B cell (primary cell): ENCODE measurements at regions not wholly inside any gene's neighbourhood (a gene's known extent, or its start where the extent isn't known, plus 50 kb on each side); places are given as distances from the start of the nearest gene placed in this dataset.
A peak's percentile ranks its signal among the peaks of the same experiment; 100 is the strongest.

Source experiments
- ATAC-seq: fragments of 200-7000 bp; cut with Tn5 transposase; one replicate; pipeline ENCODE4 v1.10.0; 2021; ENCODE audit warnings: low read depth, mild to moderate bottlenecking, moderate number of reproducible peaks, moderate library complexity
- CTCF ChIA-PET: fragments of 350-600 bp; sonication (Branson Sonifier 250); formaldehyde crosslinking; loops from one replicate; lab custom pipeline; 2021; ENCODE audit warnings: antibody characterized with exemption, inconsistent platforms; lab: Charles Lee
- POLR2A ChIA-PET: fragments of 350-600 bp; sonication (Branson Sonifier 250); formaldehyde crosslinking; loops from one replicate; lab custom pipeline; 2021; ENCODE audit warnings: antibody characterized with exemption; lab: Charles Lee
- DNase-seq: peaks from one replicate; pipeline ENCODE4 v3.0.0; 2013
- H2AFZ ChIP-seq: 2 replicates; pipeline ENCODE4 v1.6.1; 2012; ENCODE audit warnings: mild to moderate bottlenecking, low read depth, low read length; ENCODE audit not compliant: insufficient read depth, poor library complexity, severe bottlenecking
- H3K27ac ChIP-seq, 2 donors: 1 replicate in 1 of 2; 2 replicates in 1 of 2; pipeline ENCODE4 v1.5.1; 2012 to 2013; ENCODE audit warnings: low read length in 2 of 2, mild to moderate bottlenecking in 2 of 2, moderate library complexity in 1 of 2
- H3K27me3 ChIP-seq, 4 experiments: fragments of 200-600 bp in 1 of 4; sonication (generic) in 1 of 4; replicated peaks in 1 of 4; 1 replicate in 2 of 4; 2 replicates in 2 of 4; pipeline versions ENCODE4 v1.6.1 to v1.7.0; 2013 to 2016; ENCODE audit warnings: low read length in 3 of 4, mild to moderate bottlenecking in 2 of 4, mixed read lengths in 1 of 4, moderate library complexity in 1 of 4; ENCODE audit not compliant: insufficient read depth in 4 of 4, control insufficient read depth in 3 of 4; ENCODE audit errors: control extremely low read depth in 1 of 4
- H3K36me3 ChIP-seq, 2 experiments: replicated peaks in 1 of 2; 1 replicate in 1 of 2; 2 replicates in 1 of 2; pipeline versions ENCODE4 v1.6.1 to v1.7.1; 2013; ENCODE audit warnings: low read length in 1 of 2; ENCODE audit not compliant: insufficient read depth in 2 of 2, control insufficient read depth in 1 of 2; ENCODE audit errors: control extremely low read depth in 1 of 2, extremely low read depth in 1 of 2
- H3K4me1 ChIP-seq, 2 donors: fragments of 200-600 bp in 1 of 2; sonication (generic) in 1 of 2; 1 replicate in 1 of 2; 2 replicates in 1 of 2; pipeline versions ENCODE4 v1.5.1 to v1.6.1; 2013 to 2017; ENCODE audit warnings: low read length in 2 of 2; ENCODE audit not compliant: control insufficient read depth in 2 of 2, insufficient read depth in 2 of 2
- H3K4me2 ChIP-seq: replicated peaks from 2 replicates; pipeline ENCODE3; 2012; ENCODE audit warnings: mild to moderate bottlenecking, low read depth, low read length; ENCODE audit not compliant: poor library complexity, severe bottlenecking
- H3K4me3 ChIP-seq, 5 experiments: fragments of 200-600 bp in 1 of 5; sonication (generic) in 1 of 5; 1 replicate in 3 of 5; 2 replicates in 2 of 5; pipeline versions ENCODE4 v1.5.1 to v1.7.0; 2011 to 2016; ENCODE audit warnings: low read length in 4 of 5, mild to moderate bottlenecking in 4 of 5, low read depth in 2 of 5, control low read depth in 1 of 5, moderate library complexity in 1 of 5; ENCODE audit not compliant: insufficient read depth in 1 of 5; ENCODE audit errors: control extremely low read depth in 1 of 5, extremely low read depth in 1 of 5
- H3K79me2 ChIP-seq: fragments of 200-600 bp; sonication (generic); one replicate; pipeline ENCODE4 v1.6.0; 2016; ENCODE audit warnings: low read length; ENCODE audit not compliant: control insufficient read depth, insufficient read depth
- H3K9ac ChIP-seq: fragments of 200-600 bp; sonication (generic); 2 replicates; pipeline ENCODE4 v1.6.1; 2017; ENCODE audit warnings: mild to moderate bottlenecking, low read length, moderate library complexity
- H3K9me3 ChIP-seq, 3 donors: one replicate each; pipeline versions ENCODE4 v1.6.1 to v1.7.1; 2013; ENCODE audit warnings: low read length in 2 of 3; ENCODE audit not compliant: control insufficient read depth in 2 of 3, insufficient read depth in 1 of 3; ENCODE audit errors: control extremely low read depth in 1 of 3
- H4K20me1 ChIP-seq: 2 replicates; pipeline ENCODE4 v1.6.0; 2012; ENCODE audit warnings: mild to moderate bottlenecking, low read length; ENCODE audit not compliant: insufficient read depth, control insufficient read depth, poor library complexity, severe bottlenecking
- H3K27ac Mint-ChIP-seq: one replicate; pipeline ENCODE4 v1.8.0; 2021; ENCODE audit warnings: mixed read lengths
- H3K27me3 Mint-ChIP-seq: one replicate; pipeline ENCODE4 v1.8.0; 2021; ENCODE audit warnings: mixed read lengths
- H3K4me1 Mint-ChIP-seq: one replicate; pipeline ENCODE4 v1.8.0; 2021; ENCODE audit warnings: mixed read lengths
- H3K4me3 Mint-ChIP-seq: one replicate; pipeline ENCODE4 v1.8.0; 2021; ENCODE audit warnings: mixed read lengths
- H3K9me3 Mint-ChIP-seq: one replicate; pipeline ENCODE4 v1.8.0; 2022; ENCODE audit warnings: mixed read lengths; ENCODE audit not compliant: insufficient read depth
- CTCF ChIP-seq: fragments of 200-600 bp; IDR thresholded peaks from one replicate; pipeline ENCODE4 v1.8.0; 2022; ENCODE audit warnings: antibody characterized with exemption, mild to moderate bottlenecking
- EZH2 ChIP-seq: IDR thresholded peaks from 2 replicates; pipeline ENCODE4 v1.6.1; 2012; ENCODE audit warnings: borderline replicate concordance, low read depth, mild to moderate bottlenecking, moderate library complexity, low read length; ENCODE audit not compliant: insufficient read depth, poor library complexity, severe bottlenecking
- WGBS: methylation state at CpG from one replicate; pipeline ENCODE4 v1.1.5; 2013; ENCODE audit warnings: missing lambda C conversion rate; ENCODE audit not compliant: insufficient coverage; 5-methylcytosine and 5-hydroxymethylcytosine counted together
- intact Hi-C: fragments of 100-400 bp; cut with micrococcal nuclease; formaldehyde crosslinking; loops from one replicate; pipeline ENCODE4 v1.10.0; 2022

GRCh38 chr1:43066578-43066977, 105.5 kb downstream of the EBNA1BP2 start:
- CTCF ChIA-PET, result interaction anchor here (17.0 kb wide), 1 partner anchor 146 kb away, joined by 1178 read pairs; no protein-coding TSS in a partner anchor

More at GRCh38 chr1:43066578-43066977, 105.5 kb downstream of the EBNA1BP2 start:
- intact Hi-C loops, result no loop called here
- no peak overlapping the region for H3K4me3 ChIP-seq
- peak overlapping the region; percentile 4 for H3K27ac Mint-ChIP-seq
- ATAC-seq, result no peak
- H3K4me2 ChIP-seq, result no peak overlapping the region
- DNase-seq, result no peak
- peaks cover 11 to 15% of the 10 kb centered on the region in 2 donors for H3K4me1 ChIP-seq
- no peaks in the 10 kb centered on the region for H4K20me1 ChIP-seq
- TF ChIP-seq CTCF (no peak), EZH2 (no peak)
- H3K9ac ChIP-seq, result no peak overlapping the region
- no peaks in the 10 kb centered on the region for H3K79me2 ChIP-seq
- H3K36me3 ChIP-seq, result no peaks in the 10 kb centered on the region
- H3K9me3 ChIP-seq, result no peaks in the 10 kb centered on the region
- H2AFZ ChIP-seq, result no peak overlapping the region
- no peak overlapping the region for H3K27ac ChIP-seq
- peaks cover 33% of the 10 kb centered on the region for H3K4me1 Mint-ChIP-seq
- H3K9me3 Mint-ChIP-seq, result no peaks in the 10 kb centered on the region
- POLR2A ChIA-PET, result no interaction called here
- H3K27me3 Mint-ChIP-seq, result no peaks in the 10 kb centered on the region
- 91% methylated on average over 9 of the region's 9 CpGs for WGBS
- no peaks in the 10 kb centered on the region for H3K27me3 ChIP-seq
- peak overlapping the region; percentile 5 for H3K4me3 Mint-ChIP-seq
